GM19372 (cell line): ENCODE measurements at regions not wholly inside any gene's neighbourhood (a gene's known extent, or its start where the extent isn't known, plus 50 kb on each side); places are given as distances from the start of the nearest gene placed in this dataset.
"Not testable (repeated sequence)": the region's sequence is repeated elsewhere in the genome, so short reads cannot be mapped to it uniquely, and the experiment has no call there.

Source experiments
- ATAC-seq: cut with Tn5 transposase; IDR thresholded peaks from one replicate; pipeline ENCODE4 v1.9.1; 2021; ENCODE audit warnings: mild to moderate bottlenecking, low read depth, moderate library complexity; ENCODE audit not compliant: unreplicated experiment

DNA sequence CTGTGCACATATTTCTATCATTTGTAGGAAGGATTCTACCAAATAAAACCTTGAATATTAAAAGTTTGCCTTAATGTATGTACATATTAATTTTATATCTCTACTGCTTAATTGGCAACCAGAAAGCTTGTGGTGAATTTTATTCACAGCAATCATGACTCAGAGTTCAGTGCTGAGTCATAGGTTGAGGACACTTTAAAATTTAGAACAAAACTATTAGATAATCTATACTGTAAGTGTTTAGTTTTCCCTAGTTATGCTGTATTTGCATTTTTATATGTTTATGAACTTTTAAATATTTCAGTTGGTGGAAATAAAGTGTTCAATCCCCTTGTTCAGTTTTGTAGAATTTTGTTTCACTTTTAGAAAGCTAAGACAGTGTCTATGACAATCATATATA is 841.5 kb downstream of the KCNT2 start:
- no peak for ATAC-seq

- no peak for ATAC-seq
Measured at GRCh38 chr1:195765099-195765498, 843.1 kb downstream of the KCNT2 start.

DNA sequence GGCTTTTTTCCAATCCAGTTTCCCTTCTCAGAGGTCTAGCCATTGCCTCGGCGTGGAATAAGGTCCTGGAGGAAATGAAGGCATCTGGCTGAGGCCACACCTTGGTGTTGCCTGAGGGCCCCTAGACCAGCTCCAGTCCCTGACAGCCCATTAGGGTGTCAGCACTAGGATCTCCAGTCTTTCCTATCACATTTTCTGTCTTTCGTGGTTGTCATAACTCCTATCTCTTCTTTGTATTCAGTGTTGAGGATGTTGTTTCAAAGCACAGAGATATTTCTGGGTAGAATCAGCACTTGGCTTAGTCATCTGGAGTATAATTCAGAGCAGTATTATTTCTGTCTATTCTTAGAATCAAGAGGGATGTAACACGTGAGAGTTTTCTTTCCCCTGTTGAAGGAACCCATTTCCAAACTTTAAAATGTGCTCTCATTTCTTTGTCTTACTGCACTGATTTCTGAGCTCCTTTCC is 844.3 kb downstream of the KCNT2 start:
- ATAC-seq: no peak

DNA sequence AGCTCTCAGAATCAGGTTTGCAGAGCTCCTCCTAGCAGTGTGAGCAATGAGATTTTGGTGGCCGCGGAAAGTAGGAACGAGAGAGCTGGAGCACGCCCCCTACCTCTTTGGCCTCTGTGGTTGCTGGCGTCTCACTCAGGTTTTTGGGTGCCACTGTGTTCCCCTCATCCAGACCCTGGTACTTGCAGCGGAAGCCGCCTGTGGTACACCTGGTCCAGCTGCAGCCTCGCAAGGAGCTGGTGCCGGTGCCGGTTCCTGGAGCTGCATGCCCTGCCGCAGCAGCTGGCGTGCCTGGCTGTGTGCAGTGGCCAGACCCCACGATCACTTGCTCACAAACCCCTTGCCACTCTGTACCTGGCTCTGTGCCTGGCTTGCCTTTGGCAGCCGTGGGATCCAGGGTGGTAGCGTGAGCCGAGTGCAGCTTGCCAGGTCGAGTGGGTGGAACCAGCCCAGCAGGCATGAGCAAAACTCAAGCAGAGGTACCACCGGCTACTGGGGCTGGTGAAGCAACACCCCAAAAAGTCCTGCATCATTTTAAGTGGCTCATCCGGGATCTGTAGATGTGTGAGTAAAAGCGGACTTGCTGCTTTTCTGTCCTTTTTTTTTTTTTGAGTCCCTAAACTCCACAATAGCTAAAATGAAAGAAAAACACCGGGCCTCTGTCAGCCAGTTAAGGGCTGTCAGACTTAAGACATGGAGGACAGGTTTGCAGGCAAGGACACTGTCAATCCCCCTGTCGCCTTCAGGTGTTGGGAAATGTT is 844.9 kb downstream of the KCNT2 start:
- ATAC-seq: no peak

DNA sequence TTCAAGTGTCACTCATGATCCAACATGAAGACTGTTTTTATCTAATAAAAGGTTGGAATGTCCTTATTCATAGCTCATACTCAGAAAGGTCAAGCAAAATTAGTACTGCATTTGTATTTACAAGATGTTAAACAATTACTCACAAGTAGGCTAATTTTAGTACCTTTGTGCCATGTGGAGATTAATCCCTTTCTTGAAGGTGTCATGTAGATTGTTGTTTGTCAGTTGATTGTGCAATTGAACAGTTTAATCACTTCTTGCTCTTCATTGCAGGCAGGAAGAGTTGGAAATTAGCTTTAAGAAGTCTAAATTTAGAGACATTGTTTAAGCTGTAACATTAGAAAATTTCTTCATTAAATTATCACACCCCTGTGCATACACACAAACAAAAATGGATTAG is 847.1 kb downstream of the KCNT2 start:
- ATAC-seq: no peak

DNA sequence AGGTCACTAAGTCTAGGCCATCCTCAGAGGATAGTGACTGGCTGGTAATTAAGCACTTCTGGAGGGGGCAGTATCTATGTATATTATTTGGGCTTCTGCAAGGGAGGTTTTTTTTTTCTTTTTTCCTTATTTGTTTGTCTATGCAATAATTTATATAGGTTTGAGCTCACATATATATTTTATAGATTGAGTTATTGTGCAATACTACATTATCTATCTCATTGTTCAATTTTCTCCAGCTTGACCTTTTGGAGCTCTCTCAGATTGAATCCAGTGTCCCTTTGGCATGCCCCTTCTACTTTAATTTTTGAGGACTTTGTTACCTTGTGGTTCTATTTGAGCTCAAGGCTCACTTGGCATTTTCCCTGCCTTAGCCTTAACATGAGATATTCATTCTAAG is 852.1 kb downstream of the KCNT2 start:
- no peak for ATAC-seq

DNA sequence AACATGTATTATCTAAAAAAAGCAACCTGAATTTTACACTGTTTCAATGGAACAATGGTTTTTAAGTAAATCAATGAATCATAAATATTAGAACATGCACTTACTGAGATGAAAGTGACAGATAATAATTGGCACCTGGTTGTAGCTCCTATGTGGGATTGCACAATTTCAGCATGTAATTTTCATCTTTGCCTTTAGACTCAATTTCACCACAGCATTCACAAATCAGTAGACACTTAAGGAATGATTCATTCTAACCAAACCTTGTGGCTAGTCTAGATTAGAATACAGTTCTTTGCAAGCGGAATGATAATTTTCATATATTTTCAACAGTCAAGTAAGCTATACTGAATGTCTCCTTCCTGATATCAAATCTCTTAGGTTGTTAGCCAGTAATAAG is 853.4 kb downstream of the KCNT2 start:
- ATAC-seq: no peak

DNA sequence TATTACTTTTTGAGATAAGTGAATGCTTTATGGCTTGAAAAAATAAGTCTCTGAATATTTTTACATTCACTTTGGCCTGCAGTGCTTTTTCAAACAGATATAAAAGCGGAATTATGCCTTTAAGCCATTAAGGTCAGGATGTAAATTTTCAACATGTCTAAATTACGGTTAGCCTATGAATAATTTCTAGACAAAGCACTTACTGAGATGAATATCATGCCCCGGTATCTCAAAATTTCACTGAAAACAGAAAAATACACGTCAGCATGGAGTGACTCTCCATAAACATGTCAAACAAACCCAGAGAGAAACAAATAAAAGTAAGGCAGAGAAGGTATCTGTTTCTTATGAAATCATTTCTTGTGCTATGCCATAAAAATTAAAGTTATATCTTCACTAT is 853.9 kb downstream of the KCNT2 start:
- no peak for ATAC-seq

DNA sequence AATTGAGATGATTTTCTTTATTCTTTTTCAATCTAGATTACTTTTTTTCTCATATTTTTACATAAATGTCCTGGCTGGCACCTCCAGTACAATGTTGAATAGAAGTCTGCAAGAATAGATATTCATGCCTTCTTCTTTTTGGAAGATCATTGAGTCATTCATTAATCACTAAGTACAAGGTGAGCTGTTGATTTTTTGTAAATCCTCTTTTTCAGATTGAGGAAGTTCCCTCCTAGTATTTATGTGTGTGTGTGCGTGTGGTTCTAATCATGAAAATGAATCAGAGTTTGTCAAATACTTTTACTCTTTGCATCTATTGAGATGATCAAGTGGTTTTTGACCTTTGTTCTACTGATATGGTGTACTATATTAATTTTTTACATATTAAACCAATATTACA is 859.3 kb downstream of the KCNT2 start:
- ATAC-seq: no peak

- ATAC-seq: no peak
Measured at GRCh38 chr1:195745189-195746010, 862.8 kb downstream of the KCNT2 start.

DNA sequence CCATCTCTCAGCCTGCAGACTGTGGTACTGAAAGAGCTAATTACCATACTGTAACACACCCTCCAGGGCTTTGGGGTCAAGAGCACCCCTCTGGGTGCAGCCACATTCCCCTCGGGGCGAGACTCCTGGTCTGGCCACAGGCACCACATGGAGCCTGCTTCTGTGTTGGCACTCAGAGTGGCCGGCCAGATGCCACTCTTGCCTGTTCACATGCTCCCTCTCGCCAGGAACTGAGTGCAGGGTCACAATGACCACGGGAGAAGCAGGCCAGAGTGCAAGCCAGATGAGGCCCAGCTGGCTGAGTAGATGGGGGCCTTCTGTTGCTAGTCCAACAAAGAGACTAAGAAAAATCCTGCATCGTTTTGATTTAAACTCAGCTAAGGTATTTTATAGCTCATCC is 864.0 kb downstream of the KCNT2 start:
- no peak for ATAC-seq

DNA sequence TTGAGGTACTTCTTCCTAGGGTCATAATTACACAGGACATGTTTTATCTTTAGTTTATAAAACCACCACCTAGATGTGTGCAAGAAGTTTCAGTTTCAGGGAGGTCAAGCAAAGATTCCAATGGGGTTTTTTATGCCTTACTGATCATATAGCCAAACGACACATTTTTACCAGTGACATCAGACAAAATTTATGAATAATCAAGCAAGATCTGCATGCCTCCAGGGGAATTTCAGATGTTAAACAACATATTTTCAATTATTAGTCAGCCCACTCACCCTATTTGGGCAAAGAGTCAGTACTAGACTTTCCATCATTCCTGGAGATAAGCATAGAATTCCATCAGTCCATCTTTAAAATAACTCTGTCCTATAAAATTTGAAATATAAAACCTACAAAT is 867.4 kb downstream of the KCNT2 start:
- ATAC-seq: no peak

DNA sequence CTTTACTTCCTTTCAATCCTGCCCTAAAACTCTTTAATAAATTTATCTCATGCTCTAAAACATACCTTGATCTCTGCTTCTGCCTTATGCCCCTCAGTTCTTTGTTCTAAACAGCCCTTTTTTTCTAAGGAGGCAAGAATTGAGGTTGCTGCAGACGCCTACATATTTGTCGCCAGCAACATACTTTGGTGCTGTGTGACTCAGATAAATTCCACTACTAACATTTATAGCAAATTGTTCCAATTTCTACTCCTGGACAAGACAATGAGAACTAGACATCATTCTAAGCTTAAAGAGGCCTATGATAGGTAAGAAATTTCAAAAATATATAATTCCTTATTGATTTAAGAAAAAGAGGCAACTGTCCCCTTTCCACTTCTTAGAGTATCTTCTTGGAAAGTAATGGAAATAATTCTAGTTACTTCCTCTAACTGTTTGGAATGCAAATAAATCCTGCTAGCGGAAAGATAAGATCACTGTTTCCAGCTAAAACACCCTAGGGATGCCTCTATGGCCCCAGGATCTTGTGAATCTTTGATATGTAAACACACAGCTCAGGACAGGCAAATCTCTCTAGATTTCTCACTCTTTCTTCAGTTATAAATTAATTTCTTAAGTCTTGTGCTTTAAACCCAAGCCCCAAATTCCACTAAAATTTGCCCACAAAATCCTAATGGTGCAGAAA is 869.1 kb downstream of the KCNT2 start:
- no peak for ATAC-seq

- no peak for ATAC-seq
Measured at GRCh38 chr1:195735140-195735539, 873.1 kb downstream of the KCNT2 start.

DNA sequence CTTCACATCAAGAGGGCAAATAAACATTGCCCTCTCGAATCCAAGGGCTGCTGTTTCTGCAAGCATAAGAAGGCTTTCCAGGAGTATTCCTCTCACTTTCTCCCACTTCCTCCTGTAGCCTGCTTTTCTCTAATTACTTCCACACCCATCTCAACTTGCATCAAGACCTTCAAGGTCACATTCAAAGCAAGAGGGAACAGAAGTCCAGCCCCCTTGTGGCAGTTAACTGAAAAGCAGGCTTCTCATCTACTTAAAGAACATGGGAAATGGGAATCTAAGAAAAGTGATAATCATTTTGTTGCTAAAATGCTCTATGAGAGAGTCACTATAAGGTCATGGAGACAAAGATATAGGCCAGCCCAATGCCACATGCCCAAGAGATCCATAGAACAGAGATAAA is 874.4 kb downstream of the KCNT2 start:
- ATAC-seq: no peak

GRCh38 chr1:195733408-195733807 is 874.8 kb downstream of the KCNT2 start:
- ATAC-seq: no peak

- ATAC-seq: no peak
Measured at GRCh38 chr1:195731385-195731784, 876.9 kb downstream of the KCNT2 start.

DNA sequence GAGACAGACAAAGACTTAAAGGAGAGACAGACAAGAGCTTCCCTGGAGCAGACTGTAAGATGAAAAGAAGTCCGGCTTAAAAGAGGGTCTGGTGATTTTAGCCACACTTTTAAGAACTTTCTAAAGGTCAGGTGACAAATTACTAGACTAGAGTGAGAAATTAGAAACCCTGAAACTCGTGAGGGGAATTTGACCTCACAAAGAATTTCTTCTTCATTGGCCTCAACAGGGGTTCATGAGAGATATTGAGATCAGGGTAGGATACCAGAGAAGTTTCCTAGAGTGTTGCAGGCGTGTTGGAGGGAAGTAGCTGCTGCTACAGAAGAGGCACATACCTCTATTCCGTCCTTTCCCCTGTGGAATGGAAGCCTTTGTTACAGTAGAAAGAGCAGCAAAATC is 884.4 kb downstream of the KCNT2 start:
- no peak for ATAC-seq

GRCh38 chr1:195722852-195723795 is 885.1 kb downstream of the KCNT2 start:
- not testable (repeated sequence) for ATAC-seq

GRCh38 chr1:195722146-195722545 is 886.1 kb downstream of the KCNT2 start:
- ATAC-seq: not testable (repeated sequence)
